Neural cell (in vitro differentiated cells): ENCODE measurements at regions not wholly inside any gene's neighbourhood (a gene's known extent, or its start where the extent isn't known, plus 50 kb on each side); places are given as distances from the start of the nearest gene placed in this dataset.

ENCODE experiments used
- H2AFZ ChIP-seq: fragments of 200-600, 300-800 bp; sonication (generic), shearing (Covaris generic); 2 replicates; pipeline ENCODE4 v1.6.0; 2014; ENCODE audit warnings: low read depth, mild to moderate bottlenecking, antibody characterized with exemption, low read length, moderate library complexity
- H3F3A ChIP-seq: fragments of 200-600 bp; shearing (Covaris generic); 2 replicates; pipeline ENCODE4 v1.6.1; 2016; ENCODE audit warnings: mild to moderate bottlenecking, moderate library complexity, mixed read lengths, antibody characterized with exemption, low read length; ENCODE audit not compliant: insufficient read depth, poor library complexity, severe bottlenecking
- H3K27ac ChIP-seq: fragments of 200-600, 300-800 bp; sonication (generic), shearing (Covaris generic); 2 replicates; pipeline ENCODE4 v1.5.1; 2014; ENCODE audit warnings: mild to moderate bottlenecking, low read length, moderate library complexity
- H3K27me3 ChIP-seq: fragments of 300-800, 200-600 bp; sonication (generic), shearing (Covaris generic); 2 replicates; pipeline ENCODE4 v1.6.0; 2014; ENCODE audit warnings: mild to moderate bottlenecking, low read depth, low read length, moderate library complexity; ENCODE audit not compliant: insufficient read depth
- H3K36me3 ChIP-seq: fragments of 300-800, 200-600 bp; sonication (generic), shearing (Covaris generic); 2 replicates; pipeline ENCODE4 v1.5.1; 2014; ENCODE audit warnings: mild to moderate bottlenecking, antibody characterized with exemption, low read length, moderate library complexity; ENCODE audit not compliant: insufficient read depth
- H3K4me2 ChIP-seq: fragments of 300-800, 200-600 bp; sonication (generic), shearing (Covaris generic); 2 replicates; pipeline ENCODE4 v1.6.0; 2014; ENCODE audit warnings: mild to moderate bottlenecking, low read length
- H3K4me3 ChIP-seq: fragments of 300-800, 200-600 bp; sonication (generic), shearing (Covaris generic); 2 replicates; pipeline ENCODE4 v1.5.1; 2014; ENCODE audit warnings: mild to moderate bottlenecking, low read length, moderate library complexity
- H3K79me2 ChIP-seq: fragments of 200-600 bp; shearing (Covaris generic); replicated peaks from 2 replicates; pipeline ENCODE4 v1.6.0; 2014; ENCODE audit warnings: mild to moderate bottlenecking, low read length, moderate library complexity; ENCODE audit not compliant: insufficient read depth
- H3K9ac ChIP-seq: fragments of 300-800, 200-600 bp; sonication (generic), shearing (Covaris generic); 2 replicates; pipeline ENCODE4 v1.6.1; 2016; ENCODE audit warnings: mild to moderate bottlenecking, low read length, mixed read lengths
- H3K9me2 ChIP-seq: fragments of 200-600 bp; shearing (Covaris generic); 2 replicates; pipeline ENCODE4 v1.6.1; 2016; ENCODE audit warnings: mild to moderate bottlenecking, low read length, mixed read lengths; ENCODE audit not compliant: insufficient read depth
- H3K9me3 ChIP-seq: fragments of 200-600, 300-800 bp; sonication (generic), shearing (Covaris generic); 2 replicates; pipeline ENCODE4 v1.6.1; 2016; ENCODE audit warnings: mild to moderate bottlenecking, mixed run types, low read length, moderate library complexity, mixed read lengths
- H4K20me1 ChIP-seq: fragments of 200-600 bp; shearing (Covaris generic); 2 replicates; pipeline ENCODE4 v1.6.1; 2016; ENCODE audit warnings: mild to moderate bottlenecking, mixed run types; ENCODE audit not compliant: insufficient read depth
- CTCF ChIP-seq: fragments of 450-650 bp; IDR thresholded peaks from 2 replicates; pipeline ENCODE4 v1.5.1; 2014; ENCODE audit warnings: antibody characterized with exemption, mild to moderate bottlenecking, moderate library complexity; ENCODE audit not compliant: poor library complexity, severe bottlenecking
- EP300 ChIP-seq: fragments of 450-650 bp; conservative IDR thresholded peaks from 2 replicates; pipeline ENCODE4 v1.6.1; 2014; ENCODE audit warnings: antibody characterized with exemption, mild to moderate bottlenecking, moderate library complexity; ENCODE audit not compliant: poor library complexity, severe bottlenecking
- EZH2 ChIP-seq: fragments of 200-600, 300-800 bp; shearing (Covaris generic), sonication (generic); IDR thresholded peaks from 2 replicates; pipeline ENCODE4 v1.6.1; 2014; ENCODE audit warnings: antibody characterized with exemption, low read length, borderline replicate concordance, mild to moderate bottlenecking; ENCODE audit not compliant: insufficient read depth, poor library complexity, severe bottlenecking
- MXI1 ChIP-seq: fragments of 450-650 bp; conservative IDR thresholded peaks from 2 replicates; pipeline ENCODE4 v1.6.1; 2014; ENCODE audit warnings: antibody characterized with exemption, mild to moderate bottlenecking; ENCODE audit not compliant: poor library complexity, severe bottlenecking
- POLR2AphosphoS5 ChIP-seq: IDR thresholded peaks from 2 replicates; pipeline ENCODE4 v1.6.1; 2012
- RAD21 ChIP-seq: fragments of 450-650 bp; conservative IDR thresholded peaks from 2 replicates; pipeline ENCODE4 v1.6.1; 2014; ENCODE audit warnings: antibody characterized with exemption, mild to moderate bottlenecking, moderate library complexity
- SMC3 ChIP-seq: fragments of 450-650 bp; conservative IDR thresholded peaks from 2 replicates; pipeline ENCODE4 v1.6.1; 2014; ENCODE audit warnings: antibody characterized with exemption, mild to moderate bottlenecking, moderate library complexity; ENCODE audit not compliant: poor library complexity
- TAF1 ChIP-seq: IDR thresholded peaks from 2 replicates; pipeline ENCODE4 v1.6.1; 2012; ENCODE audit warnings: low read depth
- TF ChIP-seq, protein P1 (sequence below): IDR thresholded peaks from 2 replicates; pipeline ENCODE4 v1.6.1; 2012; ENCODE audit warnings: borderline replicate concordance

- H2AFZ ChIP-seq, result no peak overlapping the region
Measured at GRCh38 chr18:43855376-43855775, 578.1 kb upstream of the SYT4 start.

GRCh38 chr18:43863180-43863579 lies 585.9 kb upstream of the SYT4 start:
- no peak overlapping the region for H3K4me3 ChIP-seq
- no peaks in the 10 kb centered on the region for H3K27me3 ChIP-seq
- H3K9ac ChIP-seq, result no peak overlapping the region
- no peaks in the 10 kb centered on the region for H3K9me3 ChIP-seq
- H3K27ac ChIP-seq, result no peak overlapping the region
- no peaks in the 10 kb centered on the region for H3K9me2 ChIP-seq
- no peak for TF ChIP-seq SMC3
- no peak for TF ChIP-seq MXI1
- TF ChIP-seq, protein P1, sequence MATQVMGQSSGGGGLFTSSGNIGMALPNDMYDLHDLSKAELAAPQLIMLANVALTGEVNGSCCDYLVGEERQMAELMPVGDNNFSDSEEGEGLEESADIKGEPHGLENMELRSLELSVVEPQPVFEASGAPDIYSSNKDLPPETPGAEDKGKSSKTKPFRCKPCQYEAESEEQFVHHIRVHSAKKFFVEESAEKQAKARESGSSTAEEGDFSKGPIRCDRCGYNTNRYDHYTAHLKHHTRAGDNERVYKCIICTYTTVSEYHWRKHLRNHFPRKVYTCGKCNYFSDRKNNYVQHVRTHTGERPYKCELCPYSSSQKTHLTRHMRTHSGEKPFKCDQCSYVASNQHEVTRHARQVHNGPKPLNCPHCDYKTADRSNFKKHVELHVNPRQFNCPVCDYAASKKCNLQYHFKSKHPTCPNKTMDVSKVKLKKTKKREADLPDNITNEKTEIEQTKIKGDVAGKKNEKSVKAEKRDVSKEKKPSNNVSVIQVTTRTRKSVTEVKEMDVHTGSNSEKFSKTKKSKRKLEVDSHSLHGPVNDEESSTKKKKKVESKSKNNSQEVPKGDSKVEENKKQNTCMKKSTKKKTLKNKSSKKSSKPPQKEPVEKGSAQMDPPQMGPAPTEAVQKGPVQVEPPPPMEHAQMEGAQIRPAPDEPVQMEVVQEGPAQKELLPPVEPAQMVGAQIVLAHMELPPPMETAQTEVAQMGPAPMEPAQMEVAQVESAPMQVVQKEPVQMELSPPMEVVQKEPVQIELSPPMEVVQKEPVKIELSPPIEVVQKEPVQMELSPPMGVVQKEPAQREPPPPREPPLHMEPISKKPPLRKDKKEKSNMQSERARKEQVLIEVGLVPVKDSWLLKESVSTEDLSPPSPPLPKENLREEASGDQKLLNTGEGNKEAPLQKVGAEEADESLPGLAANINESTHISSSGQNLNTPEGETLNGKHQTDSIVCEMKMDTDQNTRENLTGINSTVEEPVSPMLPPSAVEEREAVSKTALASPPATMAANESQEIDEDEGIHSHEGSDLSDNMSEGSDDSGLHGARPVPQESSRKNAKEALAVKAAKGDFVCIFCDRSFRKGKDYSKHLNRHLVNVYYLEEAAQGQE, result peak; percentile 58
- no peak for TF ChIP-seq TAF1
- peak; percentile 54 for TF ChIP-seq POLR2AphosphoS5
- peak; percentile 30 for TF ChIP-seq EP300
- H2AFZ ChIP-seq, result no peak overlapping the region
- H4K20me1 ChIP-seq, result no peaks in the 10 kb centered on the region
- no peaks in the 10 kb centered on the region for H3F3A ChIP-seq
- no peaks in the 10 kb centered on the region for H3K36me3 ChIP-seq
- no peaks in the 10 kb centered on the region for H3K79me2 ChIP-seq
- no peak overlapping the region for H3K4me2 ChIP-seq

More at GRCh38 chr18:43855376-43855775, 578.1 kb upstream of the SYT4 start:
- no peaks in the 10 kb centered on the region for H3K79me2 ChIP-seq
- H3K4me3 ChIP-seq, result no peak overlapping the region
- no peaks in the 10 kb centered on the region for H3K9me2 ChIP-seq
- H3K9ac ChIP-seq, result no peak overlapping the region
- TF ChIP-seq TAF1, result no peak
- TF ChIP-seq POLR2AphosphoS5, result no peak
- TF ChIP-seq MXI1, result no peak
- no peak for TF ChIP-seq CTCF
- TF ChIP-seq, protein P1, result no peak
- no peak for TF ChIP-seq RAD21
- TF ChIP-seq SMC3, result no peak
- no peak for TF ChIP-seq EZH2
- TF ChIP-seq EP300, result no peak
- H3K36me3 ChIP-seq, result no peaks in the 10 kb centered on the region
- no peaks in the 10 kb centered on the region for H3K9me3 ChIP-seq
- no peak overlapping the region for H3K4me2 ChIP-seq
- H3K27ac ChIP-seq, result no peak overlapping the region
- no peaks in the 10 kb centered on the region for H3F3A ChIP-seq
- H3K27me3 ChIP-seq, result no peaks in the 10 kb centered on the region
- no peaks in the 10 kb centered on the region for H4K20me1 ChIP-seq
